ENCODE measurements at regions not wholly inside any gene's neighbourhood (a gene's known extent, or its start where the extent isn't known, plus 50 kb on each side); places are given as distances from the start of the nearest gene placed in this dataset.
"Not testable (repeated sequence)": the region's sequence is repeated elsewhere in the genome, so short reads cannot be mapped to it uniquely, and the experiment has no call there.

- Histone ChIP-seq H3K9ac (ENCODE audit: low read length in 5 of 5) (no peak overlapping the region), H3K27me3 (ENCODE audit: control insufficient read depth in 5 of 5, insufficient read depth in 4 of 5, low read length in 5 of 5) (peaks cover 14 to 32% (median 23%) of the 10 kb centered on the region in 5 donors), H3K36me3 (ENCODE audit: control insufficient read depth in 5 of 5, insufficient read depth in 5 of 5, low read length in 5 of 5) (no peaks in the 10 kb centered on the region), H3K9me3 (ENCODE audit: control insufficient read depth in 5 of 5, low read length in 5 of 5) (no peaks in the 10 kb centered on the region), H3K4me3 (ENCODE audit: low read depth in 1 of 5, low read length in 5 of 5) (no peak overlapping the region), H3K4me1 (ENCODE audit: control insufficient read depth in 5 of 5, insufficient read depth in 5 of 5, low read length in 5 of 5) (peaks cover 0 to 16% (median 12%) of the 10 kb centered on the region in 5 donors), H3K27ac (ENCODE audit: low read depth, low read length) (no peak overlapping the region)
Measured at GRCh38 chr5:163569284-163569683, 63.9 kb downstream of the MAT2B start.

DNA sequence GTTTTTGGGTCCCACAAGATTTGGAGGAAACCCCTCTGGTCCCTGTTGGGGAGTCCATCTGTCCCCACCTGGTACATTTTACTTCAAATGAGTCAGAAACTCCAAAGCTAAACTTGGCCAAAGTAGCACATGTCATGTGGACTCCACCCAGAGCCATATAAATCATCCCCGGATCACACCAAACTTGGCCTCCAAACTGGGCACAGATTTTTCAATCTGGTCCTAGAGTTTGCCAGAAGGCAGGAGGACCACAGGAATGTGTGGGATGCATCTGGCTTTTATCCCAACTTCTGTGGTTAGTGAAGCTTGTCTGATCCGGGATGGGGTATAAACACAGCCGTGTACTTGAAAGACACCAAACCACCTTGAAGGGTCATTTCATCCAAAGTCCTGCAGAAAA lies 66.3 kb downstream of the MAT2B start:
- peaks cover 3 to 12% (median 10%) of the 10 kb centered on the region in 5 donors for H3K27me3 ChIP-seq (ENCODE audit: control insufficient read depth in 5 of 5, insufficient read depth in 4 of 5, low read length in 5 of 5)
- H3K27ac ChIP-seq (ENCODE audit: low read depth, low read length) = no peak overlapping the region
- no peak overlapping the region for H3K9ac ChIP-seq (ENCODE audit: low read length in 5 of 5)
- no peaks in the 10 kb centered on the region for H3K9me3 ChIP-seq (ENCODE audit: control insufficient read depth in 5 of 5, low read length in 5 of 5)
- no peak overlapping the region for H3K4me3 ChIP-seq (ENCODE audit: low read depth in 1 of 5, low read length in 5 of 5)
- peaks cover 0 to 3% (median 0%) of the 10 kb centered on the region in 5 donors for H3K4me1 ChIP-seq (ENCODE audit: control insufficient read depth in 5 of 5, insufficient read depth in 5 of 5, low read length in 5 of 5)
- no peaks in the 10 kb centered on the region for H3K36me3 ChIP-seq (ENCODE audit: control insufficient read depth in 5 of 5, insufficient read depth in 5 of 5, low read length in 5 of 5)

- Histone ChIP-seq H3K36me3 (ENCODE audit: control insufficient read depth in 5 of 5, insufficient read depth in 5 of 5, low read length in 5 of 5) (no peaks in the 10 kb centered on the region), H3K9ac (ENCODE audit: low read length in 5 of 5) (no peak overlapping the region), H3K27me3 (ENCODE audit: control insufficient read depth in 5 of 5, insufficient read depth in 4 of 5, low read length in 5 of 5) (peaks cover 0 to 7% (median 5%) of the 10 kb centered on the region in 5 donors), H3K4me3 (ENCODE audit: low read depth in 1 of 5, low read length in 5 of 5) (no peak overlapping the region), H3K4me1 (ENCODE audit: control insufficient read depth in 5 of 5, insufficient read depth in 5 of 5, low read length in 5 of 5) (peaks cover 0 to 3% (median 0%) of the 10 kb centered on the region in 5 donors), H3K27ac (ENCODE audit: low read depth, low read length) (no peak overlapping the region), H3K9me3 (ENCODE audit: control insufficient read depth in 5 of 5, low read length in 5 of 5) (peaks cover 0 to 2% (median 0%) of the 10 kb centered on the region in 5 donors)
Measured at GRCh38 chr5:163574472-163575440, 69.3 kb downstream of the MAT2B start.

- no peaks in the 10 kb centered on the region for H3K27me3 ChIP-seq (ENCODE audit: control insufficient read depth in 5 of 5, insufficient read depth in 4 of 5, low read length in 5 of 5)
- no peaks in the 10 kb centered on the region for H3K4me1 ChIP-seq (ENCODE audit: control insufficient read depth in 5 of 5, insufficient read depth in 5 of 5, low read length in 5 of 5)
- H3K4me3 ChIP-seq (ENCODE audit: low read depth in 1 of 5, low read length in 5 of 5) = no peak overlapping the region
- peaks cover 0 to 4% (median 0%) of the 10 kb centered on the region in 5 donors for H3K9me3 ChIP-seq (ENCODE audit: control insufficient read depth in 5 of 5, low read length in 5 of 5)
- no peak overlapping the region for H3K9ac ChIP-seq (ENCODE audit: low read length in 5 of 5)
- H3K36me3 ChIP-seq (ENCODE audit: control insufficient read depth in 5 of 5, insufficient read depth in 5 of 5, low read length in 5 of 5) = no peaks in the 10 kb centered on the region
- no peak overlapping the region for H3K27ac ChIP-seq (ENCODE audit: low read depth, low read length)
Measured at GRCh38 chr5:163578652-163579051, 73.2 kb downstream of the MAT2B start.

- Histone ChIP-seq H3K4me3 (ENCODE audit: low read depth in 1 of 5, low read length in 5 of 5) (no peak overlapping the region), H3K27ac (ENCODE audit: low read depth, low read length) (no peak overlapping the region), H3K27me3 (ENCODE audit: control insufficient read depth in 5 of 5, insufficient read depth in 4 of 5, low read length in 5 of 5) (no peaks in the 10 kb centered on the region), H3K9ac (ENCODE audit: low read length in 5 of 5) (no peak overlapping the region), H3K9me3 (ENCODE audit: control insufficient read depth in 5 of 5, low read length in 5 of 5) (peaks cover 0 to 4% (median 0%) of the 10 kb centered on the region in 5 donors), H3K4me1 (ENCODE audit: control insufficient read depth in 5 of 5, insufficient read depth in 5 of 5, low read length in 5 of 5) (no peaks in the 10 kb centered on the region), H3K36me3 (ENCODE audit: control insufficient read depth in 5 of 5, insufficient read depth in 5 of 5, low read length in 5 of 5) (no peaks in the 10 kb centered on the region)
Measured at GRCh38 chr5:163579729-163580128, 74.3 kb downstream of the MAT2B start.

DNA sequence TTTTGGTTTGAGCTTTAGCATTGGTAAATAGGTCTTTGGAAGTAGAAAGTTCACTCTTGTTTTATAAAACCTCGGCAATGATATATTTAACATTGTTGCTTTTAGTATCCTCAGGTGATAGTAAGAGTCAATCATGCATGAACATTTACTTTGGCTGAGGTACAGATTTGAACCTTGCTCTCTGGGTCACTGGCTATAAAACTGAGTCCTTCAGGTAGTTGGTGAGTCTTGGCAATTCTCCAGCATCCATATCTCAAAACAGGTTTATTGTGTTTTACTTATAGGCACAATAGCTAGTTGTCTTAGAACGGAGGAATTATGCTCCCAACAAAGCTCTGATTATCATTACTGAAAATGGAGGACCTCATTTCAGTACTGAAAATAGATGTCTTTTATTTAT lies 75.1 kb downstream of the MAT2B start:
- H3K4me3 ChIP-seq (ENCODE audit: low read depth in 1 of 5, low read length in 5 of 5) = no peak overlapping the region
- H3K27ac ChIP-seq (ENCODE audit: low read depth, low read length) = no peak overlapping the region
- no peaks in the 10 kb centered on the region for H3K4me1 ChIP-seq (ENCODE audit: control insufficient read depth in 5 of 5, insufficient read depth in 5 of 5, low read length in 5 of 5)
- no peak overlapping the region for H3K9ac ChIP-seq (ENCODE audit: low read length in 5 of 5)
- H3K36me3 ChIP-seq (ENCODE audit: control insufficient read depth in 5 of 5, insufficient read depth in 5 of 5, low read length in 5 of 5) = no peaks in the 10 kb centered on the region
- H3K9me3 ChIP-seq (ENCODE audit: control insufficient read depth in 5 of 5, low read length in 5 of 5) = peaks cover 0 to 4% (median 0%) of the 10 kb centered on the region in 5 donors
- H3K27me3 ChIP-seq (ENCODE audit: control insufficient read depth in 5 of 5, insufficient read depth in 4 of 5, low read length in 5 of 5) = no peaks in the 10 kb centered on the region

GRCh38 chr5:163583491-163584153 lies 78.2 kb downstream of the MAT2B start:
- H3K27me3 ChIP-seq (ENCODE audit: control insufficient read depth in 5 of 5, insufficient read depth in 4 of 5, low read length in 5 of 5); H3K36me3 ChIP-seq (ENCODE audit: control insufficient read depth in 5 of 5, insufficient read depth in 5 of 5, low read length in 5 of 5); H3K9ac ChIP-seq (ENCODE audit: low read length in 5 of 5); H3K27ac ChIP-seq (ENCODE audit: low read depth, low read length); H3K4me1 ChIP-seq (ENCODE audit: control insufficient read depth in 5 of 5, insufficient read depth in 5 of 5, low read length in 5 of 5); H3K4me3 ChIP-seq (ENCODE audit: low read depth in 1 of 5, low read length in 5 of 5); H3K9me3 ChIP-seq (ENCODE audit: control insufficient read depth in 5 of 5, low read length in 5 of 5): not testable (repeated sequence)

GRCh38 chr5:163585206-163585605 lies 79.8 kb downstream of the MAT2B start:
- Histone ChIP-seq H3K9ac (ENCODE audit: low read length in 5 of 5) (no peak overlapping the region), H3K27me3 (ENCODE audit: control insufficient read depth in 5 of 5, insufficient read depth in 4 of 5, low read length in 5 of 5) (no peaks in the 10 kb centered on the region), H3K4me1 (ENCODE audit: control insufficient read depth in 5 of 5, insufficient read depth in 5 of 5, low read length in 5 of 5) (no peaks in the 10 kb centered on the region), H3K27ac (ENCODE audit: low read depth, low read length) (no peak overlapping the region), H3K36me3 (ENCODE audit: control insufficient read depth in 5 of 5, insufficient read depth in 5 of 5, low read length in 5 of 5) (no peaks in the 10 kb centered on the region), H3K9me3 (ENCODE audit: control insufficient read depth in 5 of 5, low read length in 5 of 5) (no peaks in the 10 kb centered on the region), H3K4me3 (ENCODE audit: low read depth in 1 of 5, low read length in 5 of 5) (no peak overlapping the region)

DNA sequence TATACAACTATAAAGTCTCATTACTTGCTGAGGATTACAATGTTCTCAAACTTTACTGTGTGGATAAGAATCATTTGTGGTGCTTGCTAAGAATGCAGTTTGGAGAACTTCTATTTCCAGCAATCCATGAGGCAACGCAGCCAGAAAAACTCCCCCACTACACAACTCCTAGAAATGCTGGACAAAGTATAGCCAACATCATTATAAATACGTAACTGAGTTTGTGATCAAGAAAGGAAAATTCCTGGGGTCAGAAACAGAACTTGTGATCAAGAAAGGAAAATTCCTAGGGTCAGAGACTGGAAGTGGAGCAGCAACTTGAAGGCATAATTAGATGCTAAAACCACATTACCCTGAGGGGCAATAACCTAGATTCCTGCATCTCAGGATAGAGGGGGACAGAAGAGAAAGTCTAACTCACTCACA lies 81.1 kb downstream of the MAT2B start:
- Histone ChIP-seq H3K9ac (ENCODE audit: low read length in 5 of 5) (no peak overlapping the region), H3K36me3 (ENCODE audit: control insufficient read depth in 5 of 5, insufficient read depth in 5 of 5, low read length in 5 of 5) (no peaks in the 10 kb centered on the region), H3K4me1 (ENCODE audit: control insufficient read depth in 5 of 5, insufficient read depth in 5 of 5, low read length in 5 of 5) (no peaks in the 10 kb centered on the region), H3K27ac (ENCODE audit: low read depth, low read length) (no peak overlapping the region), H3K27me3 (ENCODE audit: control insufficient read depth in 5 of 5, insufficient read depth in 4 of 5, low read length in 5 of 5) (no peaks in the 10 kb centered on the region), H3K4me3 (ENCODE audit: low read depth in 1 of 5, low read length in 5 of 5) (no peak overlapping the region), H3K9me3 (ENCODE audit: control insufficient read depth in 5 of 5, low read length in 5 of 5) (no peaks in the 10 kb centered on the region)

GRCh38 chr5:163594951-163595350 lies 89.5 kb downstream of the MAT2B start:
- Histone ChIP-seq H3K27ac (ENCODE audit: low read depth, low read length) (no peak overlapping the region), H3K27me3 (ENCODE audit: control insufficient read depth in 5 of 5, insufficient read depth in 4 of 5, low read length in 5 of 5) (peaks cover 0 to 5% (median 0%) of the 10 kb centered on the region in 5 donors), H3K4me1 (ENCODE audit: control insufficient read depth in 5 of 5, insufficient read depth in 5 of 5, low read length in 5 of 5) (no peaks in the 10 kb centered on the region), H3K9me3 (ENCODE audit: control insufficient read depth in 5 of 5, low read length in 5 of 5) (no peaks in the 10 kb centered on the region), H3K9ac (ENCODE audit: low read length in 5 of 5) (no peak overlapping the region), H3K36me3 (ENCODE audit: control insufficient read depth in 5 of 5, insufficient read depth in 5 of 5, low read length in 5 of 5) (no peaks in the 10 kb centered on the region), H3K4me3 (ENCODE audit: low read depth in 1 of 5, low read length in 5 of 5) (no peak overlapping the region)

Measured in subcutaneous abdominal adipose tissue (tissue), 5 donors.